8988T (cell line): ENCODE measurements at regions not wholly inside any gene's neighbourhood (a gene's known extent, or its start where the extent isn't known, plus 50 kb on each side); places are given as distances from the start of the nearest gene placed in this dataset.
"Not testable (repeated sequence)": the region's sequence is repeated elsewhere in the genome, so short reads cannot be mapped to it uniquely, and the experiment has no call there.

Source experiments
- DNase-seq: peaks from one replicate; pipeline ENCODE4 v3.0.0; 2011

- no peak for DNase-seq
Observed at GRCh38 chr13:104975272-104975671, 1560.2 kb downstream of the EFNB2 start.

GRCh38 chr13:104968876-104969275, 1566.6 kb downstream of the EFNB2 start:
- DNase-seq: no peak

DNA sequence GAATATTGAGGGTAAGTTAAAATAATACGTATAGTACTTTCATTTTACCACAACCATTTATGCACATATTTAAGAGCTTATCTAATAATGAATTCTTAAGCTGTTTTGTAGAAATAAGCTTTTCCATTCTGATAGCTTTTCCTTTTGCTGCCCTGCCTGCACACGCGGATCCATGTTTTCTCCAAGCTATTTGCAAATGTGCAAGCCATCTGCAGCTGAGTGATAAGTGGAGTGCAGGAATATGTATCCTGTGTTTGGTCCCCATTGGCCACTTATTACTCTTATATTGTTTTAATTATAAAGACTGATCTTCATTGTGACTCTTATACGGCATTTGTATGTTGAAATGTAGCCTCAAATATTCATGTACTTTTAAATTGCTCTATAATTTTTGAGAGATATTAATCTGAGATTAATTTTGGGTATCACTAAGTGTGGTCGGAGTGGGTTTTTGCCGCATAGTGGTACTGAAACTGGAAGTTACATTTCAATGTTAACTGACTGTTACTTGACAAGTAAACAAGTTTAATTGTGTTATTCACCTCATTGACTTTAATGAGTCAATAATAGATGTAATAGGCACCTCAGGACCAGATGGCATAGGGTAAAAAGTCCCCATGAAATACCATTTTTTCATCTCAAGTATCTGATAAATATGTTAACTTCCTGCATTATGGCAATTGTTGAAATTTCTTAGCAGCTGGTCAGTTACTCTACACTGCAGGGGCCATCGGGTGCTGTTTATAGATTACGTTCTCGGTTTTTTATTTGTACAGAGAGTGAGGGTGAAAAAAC, 1567.4 kb downstream of the EFNB2 start:
- DNase-seq: no peak

- DNase-seq: no peak
Observed at GRCh38 chr13:104967376-104967775, 1568.1 kb downstream of the EFNB2 start.

- DNase-seq: no peak
Observed at GRCh38 chr13:104962411-104962810, 1573.1 kb downstream of the EFNB2 start.

GRCh38 chr13:104961246-104961645, 1574.2 kb downstream of the EFNB2 start:
- no peak for DNase-seq

DNA sequence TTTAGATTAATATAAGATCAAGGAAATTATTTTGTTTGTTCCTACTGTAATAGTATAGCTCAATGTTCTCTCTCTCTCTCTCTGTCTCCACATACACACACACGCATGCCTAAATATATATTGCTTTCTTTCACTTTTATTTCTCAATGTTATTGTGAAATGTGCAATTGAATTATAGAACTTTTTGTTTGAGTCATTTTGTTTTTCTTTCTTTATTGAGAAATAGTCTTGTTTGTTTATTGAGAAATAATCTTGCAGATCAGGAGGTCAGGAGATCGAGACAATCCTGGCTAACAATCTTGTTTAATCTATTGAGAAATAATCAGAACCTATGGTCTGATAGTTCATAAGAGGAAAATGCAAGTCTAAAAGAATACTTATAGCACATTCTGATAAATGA, 1581.3 kb downstream of the EFNB2 start:
- DNase-seq: no peak

DNA sequence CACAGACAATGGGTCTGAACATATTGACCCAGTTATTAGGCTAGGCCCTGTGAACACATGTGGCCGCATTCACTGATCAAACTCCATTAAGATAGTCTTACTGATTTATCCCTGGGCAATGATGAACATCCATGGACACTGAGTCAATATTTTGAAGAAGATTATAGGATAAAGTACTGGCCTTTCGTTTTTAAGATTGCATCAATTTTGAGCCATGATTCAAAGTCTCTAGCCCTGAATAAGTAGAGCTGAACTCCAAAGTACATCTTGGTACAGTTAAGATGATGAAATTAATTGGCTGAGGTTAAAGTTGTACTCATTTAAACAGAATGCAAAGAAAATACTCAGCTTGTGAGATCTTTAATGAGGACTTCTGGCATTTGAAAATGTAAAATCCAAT, 1581.9 kb downstream of the EFNB2 start:
- DNase-seq: no peak

GRCh38 chr13:104949840-104950740, 1585.4 kb downstream of the EFNB2 start:
- DNase-seq: no peak

GRCh38 chr13:104944176-104944575, 1591.3 kb downstream of the EFNB2 start:
- DNase-seq: no peak

- no peak for DNase-seq
Observed at GRCh38 chr13:104943331-104943730, 1592.1 kb downstream of the EFNB2 start.

DNA sequence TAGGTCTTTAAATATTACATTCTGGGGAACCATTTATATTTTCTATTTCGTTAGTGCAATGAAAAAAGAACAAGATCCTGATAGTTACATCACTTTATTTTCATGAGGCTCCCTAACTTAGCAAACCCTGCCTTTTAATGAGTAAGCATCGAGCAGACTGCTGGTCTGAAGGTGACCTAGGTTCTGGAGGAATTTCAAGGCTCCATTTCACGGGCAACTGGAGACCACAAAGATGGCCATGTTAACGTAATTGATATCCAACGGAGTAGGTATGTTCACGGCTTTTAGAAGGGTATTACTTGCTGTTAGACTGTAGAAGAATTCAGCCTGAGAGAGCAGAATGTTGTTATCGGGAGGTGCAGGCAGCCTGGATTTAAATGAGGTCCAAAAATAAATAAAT, 1597.6 kb downstream of the EFNB2 start:
- no peak for DNase-seq

DNA sequence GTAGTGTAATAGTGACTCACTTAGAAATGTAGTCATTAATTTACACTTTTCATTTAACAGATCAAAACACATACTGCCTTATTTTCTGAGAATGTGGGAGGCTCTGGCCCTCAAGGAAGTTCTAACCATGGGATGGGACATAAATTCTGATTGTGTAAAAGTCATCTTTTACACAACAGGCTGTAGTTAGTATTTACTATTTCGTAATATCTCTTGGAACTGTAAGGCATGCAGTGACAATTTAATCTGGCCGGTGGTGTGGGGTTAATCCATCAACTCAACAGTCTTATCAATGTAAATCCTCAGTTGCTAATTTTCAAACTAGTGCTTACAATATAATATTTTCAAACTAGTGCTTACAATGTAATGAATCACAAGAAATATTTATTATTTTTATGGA, 1599.2 kb downstream of the EFNB2 start:
- DNase-seq: no peak

DNA sequence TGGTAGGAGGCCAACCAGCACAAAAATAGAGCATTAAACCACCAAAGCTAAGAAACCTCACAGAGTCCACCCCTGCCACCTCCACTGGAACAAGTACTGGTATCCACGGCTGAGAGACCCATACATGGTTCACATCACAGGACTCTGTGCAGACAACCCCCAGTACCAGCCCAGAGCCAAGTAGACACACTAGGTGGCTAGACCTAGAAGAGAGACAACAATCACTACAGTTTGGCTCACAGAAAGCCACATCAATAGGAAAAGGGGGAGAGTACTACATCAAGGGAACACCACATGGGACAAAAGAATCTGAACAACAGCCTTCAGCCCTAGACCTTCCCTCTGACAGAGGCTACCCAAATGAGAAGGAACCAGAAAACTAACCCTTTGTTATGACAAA, 1614.9 kb downstream of the EFNB2 start:
- not testable (repeated sequence) for DNase-seq

DNA sequence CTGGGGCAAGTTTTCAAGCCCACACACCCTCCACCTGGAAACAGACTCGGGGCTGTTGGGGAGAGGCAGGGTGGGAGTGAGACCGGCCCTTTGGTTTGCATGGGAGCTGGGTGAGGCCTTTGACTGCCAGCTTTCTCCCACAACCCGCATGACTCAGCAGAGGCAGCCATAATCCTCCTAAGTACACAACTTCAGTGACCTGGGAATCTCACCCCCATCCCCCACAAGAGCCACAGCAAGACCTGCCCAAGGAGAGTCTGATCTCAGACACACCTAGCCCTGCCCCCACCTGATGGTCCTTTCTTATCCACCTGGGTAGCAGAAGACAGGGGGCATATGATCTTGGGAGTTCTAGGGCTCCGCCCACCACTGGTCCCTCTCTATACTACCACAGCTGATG, 1615.4 kb downstream of the EFNB2 start:
- DNase-seq: no peak

DNA sequence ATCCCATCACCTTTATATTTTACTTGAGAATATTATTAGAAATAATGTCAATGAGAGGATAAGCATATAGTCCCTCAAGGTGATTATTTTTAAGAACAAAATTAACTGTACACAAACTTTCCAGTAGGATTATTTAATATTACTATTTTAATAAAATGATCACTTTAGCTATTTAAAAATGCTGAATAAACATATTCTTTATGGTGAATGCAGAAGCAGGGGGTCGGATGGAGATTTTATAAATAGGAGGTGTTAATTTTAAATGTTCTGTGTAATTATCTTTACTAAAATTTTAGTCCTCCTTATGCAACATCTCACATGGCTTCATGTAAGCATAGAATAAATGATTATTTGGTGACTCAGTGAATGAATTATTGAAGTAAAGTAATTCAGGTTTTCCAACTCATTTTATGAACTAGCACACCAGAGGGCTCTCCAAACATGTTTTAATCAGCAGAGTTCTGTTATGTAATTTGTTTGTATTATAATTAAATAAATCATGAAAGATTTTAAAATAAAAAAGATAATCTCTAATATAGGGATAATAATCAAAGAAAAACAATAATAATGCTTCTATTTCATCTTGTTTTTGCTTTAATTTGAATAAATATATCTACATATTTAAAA, 1635.2 kb downstream of the EFNB2 start:
- no peak for DNase-seq

DNA sequence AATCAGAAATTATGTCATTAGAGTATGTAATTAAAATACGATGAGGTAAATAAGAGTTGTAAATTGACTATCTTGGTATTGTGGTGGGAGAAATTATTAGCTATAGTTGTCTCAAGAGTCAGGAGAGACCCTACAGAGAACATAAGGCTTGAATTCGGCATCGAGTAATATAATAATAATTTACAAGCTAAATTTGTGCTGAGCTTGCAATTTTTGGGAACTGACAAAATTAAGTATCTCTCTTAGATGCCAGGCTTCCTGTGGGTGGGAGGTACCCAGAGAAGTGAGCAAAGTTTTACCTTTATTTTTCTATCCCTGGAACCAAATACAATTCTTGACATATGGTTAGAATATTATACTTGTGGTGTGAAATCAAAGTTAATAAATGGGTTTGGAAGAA, 1637.0 kb downstream of the EFNB2 start:
- no peak for DNase-seq

- no peak for DNase-seq
Observed at GRCh38 chr13:104895521-104895920, 1639.9 kb downstream of the EFNB2 start.

GRCh38 chr13:104875038-104875754, 1660.3 kb downstream of the EFNB2 start:
- no peak for DNase-seq

DNA sequence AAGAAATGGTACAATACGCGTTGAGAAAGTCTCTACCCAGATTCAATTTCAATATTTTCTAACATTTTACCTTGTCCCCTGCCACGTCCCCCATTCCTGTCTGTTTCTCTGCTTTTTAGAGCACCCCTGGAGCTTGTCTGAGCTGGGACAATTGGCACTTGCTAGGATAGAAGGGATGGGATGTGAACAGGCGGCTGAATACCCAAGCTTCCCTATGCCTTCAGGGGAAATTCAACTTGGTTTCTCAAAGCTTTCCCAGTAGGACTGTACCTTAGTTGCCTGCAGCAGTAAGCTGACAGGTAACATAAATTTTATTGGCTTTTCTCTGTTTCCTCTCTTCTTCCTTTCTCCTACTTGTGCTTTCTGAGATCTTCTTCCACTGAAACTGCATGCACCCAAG, 1663.3 kb downstream of the EFNB2 start:
- no peak for DNase-seq

DNA sequence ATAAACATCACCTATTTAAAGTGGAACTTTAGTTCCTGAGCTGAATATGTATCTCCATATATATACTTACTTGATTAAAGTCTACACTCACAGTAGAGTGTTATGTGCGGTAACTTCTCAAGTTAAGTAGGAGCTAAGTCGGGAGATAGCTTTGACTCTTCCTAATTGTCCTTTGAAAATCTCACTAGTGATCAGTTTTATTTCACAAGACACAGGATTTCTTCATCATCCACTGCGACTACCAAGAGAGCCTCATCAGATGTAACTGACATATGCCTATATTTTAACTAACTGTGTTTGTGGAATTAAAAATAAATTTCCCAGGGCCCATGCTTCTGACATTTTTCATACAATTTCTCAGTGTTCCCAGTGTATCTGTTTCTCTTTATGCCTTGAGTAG, 1664.0 kb downstream of the EFNB2 start:
- no peak for DNase-seq

DNA sequence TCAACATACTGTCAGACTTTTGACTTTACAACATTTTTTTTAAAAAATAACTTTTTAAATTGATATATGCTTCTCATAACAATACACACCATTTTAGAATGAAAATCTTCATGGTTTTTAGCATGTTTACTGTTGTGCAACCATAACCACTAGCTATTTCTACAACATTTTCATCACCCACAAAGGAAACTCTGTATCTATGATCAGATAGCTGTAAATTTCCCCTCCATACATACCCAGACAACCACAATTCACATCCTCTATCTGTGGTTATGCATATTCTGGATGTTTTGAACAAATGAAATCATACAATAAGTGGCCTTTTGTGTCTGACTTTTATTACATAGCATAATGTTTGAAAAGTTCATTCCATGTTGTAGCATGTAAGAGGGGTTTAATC, 1666.0 kb downstream of the EFNB2 start:
- DNase-seq: no peak

DNA sequence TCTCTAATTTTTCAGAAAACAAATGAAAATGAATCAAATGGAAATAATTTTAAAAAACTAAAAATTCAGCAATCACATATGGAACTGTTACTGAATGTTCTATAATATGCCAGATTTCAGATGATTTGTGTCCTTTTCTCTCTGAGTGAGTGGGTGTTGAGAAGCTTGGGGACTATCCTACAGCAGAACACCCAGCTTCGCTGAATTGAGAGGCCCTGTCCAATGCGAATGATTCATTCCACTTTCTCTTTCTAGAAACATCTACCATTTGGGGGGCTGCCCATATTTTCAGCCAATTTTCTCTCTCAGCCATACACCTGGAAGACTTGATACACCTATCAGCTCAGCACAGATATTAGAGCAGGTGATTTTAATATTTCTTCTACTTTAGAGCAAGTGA, 1666.7 kb downstream of the EFNB2 start:
- no peak for DNase-seq
